Caki2 (cell line): ENCODE measurements at regions not wholly inside any gene's neighbourhood (a gene's known extent, or its start where the extent isn't known, plus 50 kb on each side); places are given as distances from the start of the nearest gene placed in this dataset.
"Not testable (repeated sequence)": the region's sequence is repeated elsewhere in the genome, so short reads cannot be mapped to it uniquely, and the experiment has no call there.

ENCODE experiments used
- DNase-seq: peaks from one replicate; pipeline ENCODE4 v3.0.0-alpha.2; 2015; ENCODE audit warnings: low read depth
- in situ Hi-C: cut with HindIII; loops from 2 replicates; pipeline ENCODE4 v1.10.0; 2016; ENCODE audit warnings: low sequenced_read_pairs, low pct_unique_long_range_greater_than_20kb, mixed read lengths

- in situ Hi-C loops: no loop called here
- no peak for DNase-seq
These were observed 271.4 kb downstream of the MSX2 start for GRCh38 chr5:174995827-174996226.

DNA sequence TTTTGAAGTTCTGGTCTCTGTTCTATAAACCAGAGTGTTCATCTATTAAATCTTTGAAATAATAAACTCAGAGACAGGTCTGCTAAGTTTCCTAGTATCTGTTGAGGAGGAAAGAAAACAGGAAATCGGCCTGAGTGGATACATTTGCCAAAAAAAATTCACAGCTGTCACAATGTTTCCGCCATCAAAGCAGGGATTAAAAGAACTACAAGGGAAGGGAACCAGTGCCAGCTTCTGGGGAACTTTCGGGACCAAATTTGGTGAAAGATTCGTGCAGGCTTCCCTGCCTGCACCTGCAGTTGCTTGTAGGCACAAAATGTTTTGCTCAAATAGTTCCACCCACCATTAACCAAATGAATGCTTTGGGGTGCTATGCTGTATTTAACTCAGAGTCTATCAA is 267.5 kb downstream of the MSX2 start:
- in situ Hi-C loops: no loop called here
- no peak for DNase-seq

DNA sequence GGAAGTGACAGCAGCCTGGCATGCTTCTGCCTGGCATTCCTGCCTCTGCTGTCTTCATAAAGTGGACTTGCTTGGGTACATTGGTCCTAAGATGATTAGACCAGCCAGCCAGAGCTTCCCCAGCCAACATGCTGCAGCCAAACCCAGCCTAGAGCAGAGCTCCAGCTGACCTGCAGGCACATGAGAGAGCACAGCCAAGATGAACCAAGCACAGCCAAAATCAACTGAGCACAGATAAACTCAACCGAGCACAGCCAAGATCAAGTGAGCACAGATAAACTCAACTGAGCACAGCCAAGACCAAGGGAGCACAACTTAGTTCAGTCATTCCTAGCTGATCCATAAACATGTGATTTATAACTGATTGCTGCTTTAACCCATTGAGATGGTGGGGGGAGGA is 266.5 kb downstream of the MSX2 start:
- in situ Hi-C loops: no loop called here
- DNase-seq: no peak

- in situ Hi-C loops: no loop called here
- DNase-seq: no peak
These were observed 263.1 kb downstream of the MSX2 start for GRCh38 chr5:174987443-174988012.

- in situ Hi-C loops: no loop called here
- DNase-seq: no peak
These were observed 260.5 kb downstream of the MSX2 start for GRCh38 chr5:174984863-174985262.

GRCh38 chr5:174982485-174982884 is 258.1 kb downstream of the MSX2 start:
- no peak for DNase-seq
- in situ Hi-C loops: no loop called here

DNA sequence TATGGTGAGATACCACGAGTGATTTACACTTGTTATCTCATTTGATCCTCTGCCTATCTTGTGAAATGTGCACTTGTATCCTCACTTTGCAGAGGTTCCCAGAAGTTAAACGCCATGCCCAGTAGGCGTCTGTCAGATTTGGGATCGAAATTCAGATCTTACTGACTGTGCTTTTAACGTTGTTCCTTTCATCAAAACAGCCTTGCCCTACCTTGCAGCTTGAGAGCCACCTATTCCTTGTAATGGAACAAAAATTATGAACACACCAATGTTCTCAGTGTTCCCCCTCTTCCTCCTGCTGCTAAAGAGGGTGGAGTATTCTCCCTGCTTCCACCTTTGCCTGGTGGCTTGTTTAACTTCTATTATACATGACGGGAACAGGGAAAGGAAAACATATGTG is 257.0 kb downstream of the MSX2 start:
- DNase-seq: no peak
- in situ Hi-C loops: no loop called here

- DNase-seq: no peak
- in situ Hi-C loops: no loop called here
These were observed 256.6 kb downstream of the MSX2 start for GRCh38 chr5:174980952-174981351.

GRCh38 chr5:174972291-174972690 is 247.9 kb downstream of the MSX2 start:
- no peak for DNase-seq
- in situ Hi-C loops: no loop called here

GRCh38 chr5:174971210-174971609 is 246.8 kb downstream of the MSX2 start:
- in situ Hi-C loops: no loop called here
- no peak for DNase-seq

DNA sequence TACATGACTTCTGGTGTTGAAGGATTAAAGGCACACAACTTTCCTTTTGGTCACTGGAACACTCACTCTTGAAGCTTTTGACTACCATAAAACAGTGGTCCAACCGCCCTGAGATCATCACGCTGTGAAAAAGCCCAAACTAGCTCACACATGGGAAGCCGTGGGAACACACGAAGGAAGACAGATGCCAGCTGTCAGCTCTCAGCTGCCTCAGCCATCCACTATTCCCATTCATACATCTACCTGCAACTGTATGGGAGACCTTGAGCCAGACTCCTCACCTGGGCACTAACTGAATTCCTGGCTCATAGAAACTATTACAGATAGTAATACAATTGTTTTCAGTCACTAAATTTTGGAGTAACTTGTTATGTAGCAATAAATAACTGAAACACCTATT is 246.1 kb downstream of the MSX2 start:
- in situ Hi-C loops: no loop called here
- DNase-seq: no peak

DNA sequence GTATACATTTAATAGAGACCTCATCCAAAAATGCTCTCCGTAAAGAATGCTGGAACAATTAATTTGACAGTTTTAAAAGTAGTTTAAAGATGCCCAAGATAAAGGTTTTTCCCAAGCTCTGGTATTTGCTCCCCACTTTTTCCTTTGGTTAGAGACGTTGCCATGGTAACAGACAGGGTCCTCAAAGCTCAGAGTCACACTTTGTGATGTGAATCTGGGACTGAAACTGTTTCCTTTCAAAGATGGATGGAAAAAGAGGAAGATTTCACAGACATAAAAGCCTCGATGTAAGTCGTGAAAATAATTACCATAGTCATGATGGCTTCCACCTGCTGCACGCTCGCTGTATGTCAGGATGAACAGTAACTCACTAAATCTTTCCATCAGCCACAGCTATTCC is 229.5 kb downstream of the MSX2 start:
- in situ Hi-C loops: no loop called here
- no peak for DNase-seq

DNA sequence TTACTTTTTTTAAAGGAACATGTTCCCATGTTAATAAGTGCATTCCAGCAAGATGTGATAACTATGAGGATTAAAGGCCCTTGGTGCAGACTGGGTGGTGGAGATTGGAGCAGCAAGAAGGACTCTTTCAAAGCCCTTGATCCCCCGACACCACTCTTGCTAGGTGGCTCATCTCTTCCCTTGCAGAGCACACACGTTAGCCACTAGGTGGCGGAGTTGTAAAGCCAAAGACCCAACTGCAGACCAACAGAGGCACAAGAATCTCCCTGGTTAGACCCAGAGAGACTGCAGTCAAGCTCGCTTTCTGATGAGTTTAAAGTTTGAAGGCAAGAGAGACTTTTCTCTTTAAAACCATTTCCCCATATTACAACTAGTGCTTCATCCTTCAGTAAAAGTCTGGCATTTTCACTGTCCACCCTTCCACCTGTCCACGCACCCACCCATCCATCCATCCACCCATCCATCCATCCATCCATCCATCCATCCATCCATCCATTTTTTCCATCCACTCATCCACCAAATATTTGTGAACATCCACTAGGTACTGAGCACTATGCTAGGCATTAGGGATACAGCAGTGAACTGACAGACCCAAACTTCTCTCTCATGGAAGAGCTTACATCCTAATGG is 226.9 kb downstream of the MSX2 start:
- in situ Hi-C loops: no loop called here
- DNase-seq: peak; percentile 57

- in situ Hi-C loops: no loop called here
- DNase-seq: no peak
These were observed 223.2 kb downstream of the MSX2 start for GRCh38 chr5:174947548-174947947.

DNA sequence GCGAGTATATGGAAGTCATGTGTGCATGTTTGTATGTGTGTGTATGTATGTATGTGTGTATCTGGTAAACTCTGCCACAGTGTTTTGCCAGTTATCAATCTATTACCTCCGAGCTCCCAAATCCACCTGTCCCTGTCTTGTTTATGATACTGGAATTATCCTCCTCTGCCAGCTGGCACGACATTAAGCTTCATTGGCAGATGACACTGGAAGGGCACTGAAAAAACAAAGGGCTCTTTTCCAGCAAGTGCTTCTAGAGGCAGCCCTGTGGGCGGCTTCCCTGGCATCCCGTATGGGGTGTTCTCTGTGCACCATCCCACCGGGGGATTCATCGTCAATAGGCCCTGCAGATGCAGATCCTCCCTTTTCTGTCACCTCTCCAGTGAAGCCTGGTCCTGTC is 221.5 kb downstream of the MSX2 start:
- no peak for DNase-seq
- in situ Hi-C loops: no loop called here

- in situ Hi-C loops: no loop called here
These were observed 219.4 kb downstream of the MSX2 start for GRCh38 chr5:174943785-174944184.

DNA sequence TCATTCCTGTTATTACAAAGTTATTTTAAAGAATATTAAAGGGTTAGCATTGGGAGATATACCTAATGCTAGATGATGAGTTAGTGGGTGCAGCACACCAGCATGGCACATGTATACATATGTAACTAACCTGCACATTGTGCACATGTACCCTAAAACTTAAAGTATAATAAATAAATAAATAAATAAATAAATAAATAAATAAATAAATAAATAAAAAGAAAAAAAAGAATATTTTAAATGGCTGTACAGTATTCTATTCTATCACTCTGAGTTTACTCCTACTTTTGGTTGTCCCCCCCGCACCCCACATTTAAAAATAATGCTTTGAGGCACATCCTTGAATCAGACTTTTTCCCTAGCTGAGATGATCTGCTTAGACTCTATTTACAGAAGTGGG is 218.6 kb downstream of the MSX2 start:
- in situ Hi-C loops, DNase-seq: not testable (repeated sequence)

More at GRCh38 chr5:174943785-174944184, 219.4 kb downstream of the MSX2 start:
- DNase-seq: no peak

DNA sequence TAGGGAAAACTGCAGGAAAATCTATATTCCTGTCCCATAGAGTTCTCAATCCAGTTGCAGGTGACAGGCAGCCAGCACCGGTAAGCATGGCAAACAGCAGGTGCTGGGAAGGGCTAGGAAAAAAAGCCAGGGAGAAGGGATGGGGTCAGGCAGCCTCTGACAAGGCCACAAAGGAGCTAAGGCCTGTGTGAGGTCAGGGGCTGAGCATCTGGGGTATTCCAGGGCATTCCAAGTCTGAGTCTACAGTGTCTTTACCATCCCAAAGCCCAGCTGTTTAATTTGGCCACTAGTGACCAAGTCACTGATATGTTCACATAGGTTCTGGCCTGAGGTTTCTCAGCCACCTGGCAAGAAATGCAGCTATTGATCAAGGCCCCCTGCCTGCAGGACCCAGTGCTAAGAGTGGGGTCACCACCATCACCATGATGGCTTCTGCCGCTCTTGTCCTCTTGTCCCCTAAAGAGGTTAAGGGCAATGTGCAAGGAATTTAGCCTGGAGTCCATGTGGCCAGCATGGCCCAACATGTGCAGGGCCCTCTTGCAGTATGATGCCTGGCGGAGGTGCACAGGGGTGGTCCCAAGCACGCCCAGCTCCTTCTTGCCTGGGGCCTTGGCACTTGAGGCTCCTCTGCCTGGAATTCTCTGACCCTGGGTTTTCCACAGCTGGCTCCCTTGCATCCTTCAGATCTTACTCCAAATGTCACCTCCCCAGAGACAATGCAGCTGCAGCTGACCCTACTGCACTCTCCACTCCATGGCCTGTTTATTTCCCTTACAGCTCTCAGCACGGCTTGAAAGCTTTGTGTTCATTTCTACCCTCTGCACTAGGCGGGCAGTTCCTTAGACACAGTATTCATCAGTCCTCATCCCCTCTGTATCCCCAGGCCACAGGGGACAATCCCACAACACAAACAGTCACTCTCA is 213.1 kb downstream of the MSX2 start:
- DNase-seq: no peak
- in situ Hi-C loops: no loop called here

GRCh38 chr5:174935854-174936474 is 211.6 kb downstream of the MSX2 start:
- in situ Hi-C loops: no loop called here
- peak; percentile 60 for DNase-seq
